ENCODE measurements at regions not wholly inside any gene's neighbourhood (a gene's known extent, or its start where the extent isn't known, plus 50 kb on each side); places are given as distances from the start of the nearest gene placed in this dataset.
"Not testable (repeated sequence)": the region's sequence is repeated elsewhere in the genome, so short reads cannot be mapped to it uniquely, and the experiment has no call there.

DNA sequence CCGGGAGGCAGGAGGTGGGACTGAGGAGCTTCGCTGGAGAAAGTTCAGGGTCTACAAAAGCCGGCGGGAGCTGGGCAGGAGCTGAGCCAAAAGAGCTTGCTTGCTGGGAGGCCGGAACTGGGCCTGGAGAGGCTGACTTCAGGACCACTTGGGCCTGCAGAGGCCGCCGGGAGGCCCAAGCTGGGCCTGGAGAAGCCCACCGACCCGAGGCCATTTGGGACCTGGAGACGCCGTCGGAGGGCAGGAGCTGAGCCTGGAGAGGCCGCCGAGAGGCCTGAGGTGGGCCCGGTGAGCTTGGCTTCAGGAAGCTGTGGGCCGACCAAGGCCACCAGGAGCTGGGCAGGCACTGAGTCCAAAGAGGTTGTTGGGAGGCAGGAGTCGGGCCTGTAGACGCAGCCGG, 318.3 kb downstream of the ZNF479 start:
- H3K36me3 Mint-ChIP-seq (ENCODE audit: unreplicated experiment); H3K4me1 Mint-ChIP-seq (ENCODE audit: unreplicated experiment); H3K27ac Mint-ChIP-seq (ENCODE audit: unreplicated experiment); H3K4me3 Mint-ChIP-seq (ENCODE audit: unreplicated experiment); H3K27me3 Mint-ChIP-seq (ENCODE audit: unreplicated experiment); DNase-seq (ENCODE audit: extremely low spot score, unreplicated experiment); H3K9me3 Mint-ChIP-seq (ENCODE audit: unreplicated experiment): not testable (repeated sequence)

DNA sequence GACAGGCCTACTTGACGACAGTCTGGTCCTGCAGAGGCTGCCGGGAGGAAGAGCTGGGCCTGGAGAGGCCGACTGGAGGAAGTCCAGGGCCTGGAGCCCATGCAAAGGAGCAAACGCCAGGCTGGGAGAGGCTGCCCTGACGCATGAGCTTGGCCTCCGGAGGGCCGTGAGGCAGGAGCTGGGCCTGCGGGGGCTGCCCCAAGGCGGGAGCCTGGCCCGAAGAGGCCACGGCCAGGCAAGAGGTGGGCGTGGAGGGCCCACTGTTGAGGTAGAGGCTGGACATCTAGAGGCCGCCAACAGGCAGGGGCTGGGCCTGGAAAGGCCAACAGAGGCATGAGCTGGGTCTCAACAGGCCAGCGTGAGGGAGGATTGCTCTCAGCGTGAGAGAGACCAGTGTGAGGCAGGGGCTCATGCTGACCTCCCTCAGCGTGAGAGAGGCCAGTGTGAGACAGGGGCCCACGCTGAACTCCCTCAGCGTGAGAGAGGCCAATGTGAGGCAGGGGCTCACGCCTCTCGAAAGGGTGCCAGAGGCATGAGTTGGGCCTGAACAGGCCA, 320.6 kb downstream of the ZNF479 start:
- H3K9me3 Mint-ChIP-seq (ENCODE audit: unreplicated experiment); H3K27me3 Mint-ChIP-seq (ENCODE audit: unreplicated experiment); H3K4me1 Mint-ChIP-seq (ENCODE audit: unreplicated experiment); DNase-seq (ENCODE audit: extremely low spot score, unreplicated experiment); H3K4me3 Mint-ChIP-seq (ENCODE audit: unreplicated experiment); H3K27ac Mint-ChIP-seq (ENCODE audit: unreplicated experiment); H3K36me3 Mint-ChIP-seq (ENCODE audit: unreplicated experiment): not testable (repeated sequence)

DNA sequence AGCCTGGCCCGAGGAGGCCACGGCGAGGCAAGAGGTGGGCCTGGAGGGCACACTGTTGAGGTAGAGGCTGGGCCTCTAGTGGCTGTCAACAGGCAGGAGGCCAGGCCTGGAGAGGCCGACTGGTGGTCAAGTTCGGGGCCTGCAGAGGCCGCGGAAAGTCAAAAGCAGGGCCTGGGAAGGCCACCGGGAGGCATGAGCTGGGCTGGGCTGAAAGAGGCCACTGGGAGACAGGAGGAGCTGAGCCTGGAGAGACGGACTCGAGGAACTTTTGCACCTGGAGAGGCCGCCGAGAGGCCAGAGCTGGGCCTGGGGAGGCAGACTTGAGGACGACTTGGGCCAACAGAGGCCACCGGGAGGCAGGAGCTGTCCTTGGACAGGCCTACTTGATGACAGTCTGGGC, 321.2 kb downstream of the ZNF479 start:
- DNase-seq (ENCODE audit: extremely low spot score, unreplicated experiment): no peak
- no peak overlapping the region for H3K27ac Mint-ChIP-seq (ENCODE audit: unreplicated experiment)
- TF ChIP-seq, protein P1, sequence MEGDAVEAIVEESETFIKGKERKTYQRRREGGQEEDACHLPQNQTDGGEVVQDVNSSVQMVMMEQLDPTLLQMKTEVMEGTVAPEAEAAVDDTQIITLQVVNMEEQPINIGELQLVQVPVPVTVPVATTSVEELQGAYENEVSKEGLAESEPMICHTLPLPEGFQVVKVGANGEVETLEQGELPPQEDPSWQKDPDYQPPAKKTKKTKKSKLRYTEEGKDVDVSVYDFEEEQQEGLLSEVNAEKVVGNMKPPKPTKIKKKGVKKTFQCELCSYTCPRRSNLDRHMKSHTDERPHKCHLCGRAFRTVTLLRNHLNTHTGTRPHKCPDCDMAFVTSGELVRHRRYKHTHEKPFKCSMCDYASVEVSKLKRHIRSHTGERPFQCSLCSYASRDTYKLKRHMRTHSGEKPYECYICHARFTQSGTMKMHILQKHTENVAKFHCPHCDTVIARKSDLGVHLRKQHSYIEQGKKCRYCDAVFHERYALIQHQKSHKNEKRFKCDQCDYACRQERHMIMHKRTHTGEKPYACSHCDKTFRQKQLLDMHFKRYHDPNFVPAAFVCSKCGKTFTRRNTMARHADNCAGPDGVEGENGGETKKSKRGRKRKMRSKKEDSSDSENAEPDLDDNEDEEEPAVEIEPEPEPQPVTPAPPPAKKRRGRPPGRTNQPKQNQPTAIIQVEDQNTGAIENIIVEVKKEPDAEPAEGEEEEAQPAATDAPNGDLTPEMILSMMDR (IDR thresholded peaks at IDR 0.05): no peak
- no peaks in the 10 kb centered on the region for H3K4me1 Mint-ChIP-seq (ENCODE audit: unreplicated experiment)
- H3K36me3 Mint-ChIP-seq (ENCODE audit: unreplicated experiment): no peaks in the 10 kb centered on the region
- H3K27me3 Mint-ChIP-seq (ENCODE audit: unreplicated experiment): no peaks in the 10 kb centered on the region
- H3K4me3 Mint-ChIP-seq (ENCODE audit: unreplicated experiment): no peak overlapping the region
- H3K9me3 Mint-ChIP-seq (ENCODE audit: unreplicated experiment): no peaks in the 10 kb centered on the region

DNA sequence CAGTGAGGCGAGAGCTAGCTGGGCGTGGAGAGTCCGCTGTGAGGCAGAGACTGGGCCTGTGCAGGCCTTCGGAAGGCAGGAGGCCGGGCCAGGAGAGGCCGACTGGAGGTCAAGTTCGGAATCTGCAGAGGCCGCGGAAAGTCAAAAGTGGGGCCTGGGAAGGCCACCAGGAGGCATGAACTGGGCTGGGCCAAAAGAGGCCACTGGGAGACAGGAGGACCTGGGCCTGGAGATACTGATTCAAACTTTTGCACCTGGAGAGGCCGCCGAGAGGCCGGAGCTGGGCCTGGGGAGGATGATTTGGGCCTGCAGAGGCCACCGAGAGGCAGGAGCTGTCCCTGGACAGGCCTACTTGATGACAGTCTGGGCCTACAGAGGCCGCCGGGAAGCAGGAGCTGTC, 321.8 kb downstream of the ZNF479 start:
- Mint-ChIP-seq H3K4me3 (ENCODE audit: unreplicated experiment) (no peak overlapping the region), H3K36me3 (ENCODE audit: unreplicated experiment) (no peaks in the 10 kb centered on the region), H3K9me3 (ENCODE audit: unreplicated experiment) (no peaks in the 10 kb centered on the region), H3K27me3 (ENCODE audit: unreplicated experiment) (no peaks in the 10 kb centered on the region), H3K27ac (ENCODE audit: unreplicated experiment) (no peak overlapping the region), H3K4me1 (ENCODE audit: unreplicated experiment) (no peaks in the 10 kb centered on the region)
- no peak for DNase-seq (ENCODE audit: extremely low spot score, unreplicated experiment)
- TF ChIP-seq, protein P1 (IDR thresholded peaks at IDR 0.05): no peak

DNA sequence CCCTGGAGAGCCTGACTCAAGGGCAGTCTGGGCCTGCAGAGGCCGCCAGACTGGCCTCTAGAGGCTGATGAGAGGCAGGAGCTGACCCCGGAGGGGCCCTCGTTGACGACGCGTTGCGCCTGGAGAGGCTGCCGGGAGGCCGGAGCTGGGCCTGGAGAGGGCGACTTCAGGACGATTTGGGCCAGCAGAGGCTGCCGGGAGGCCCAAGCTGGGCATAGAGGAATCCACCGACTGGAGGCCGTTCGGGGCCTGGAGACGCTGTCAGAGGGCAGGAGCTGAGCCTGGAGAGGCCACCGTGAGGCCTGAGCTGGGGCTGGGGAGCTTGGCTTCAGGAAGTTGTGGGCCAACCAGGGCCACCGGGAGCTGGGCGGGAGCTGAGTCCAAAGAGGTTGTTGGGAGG, 322.5 kb downstream of the ZNF479 start:
- DNase-seq (ENCODE audit: extremely low spot score, unreplicated experiment); H3K9me3 Mint-ChIP-seq (ENCODE audit: unreplicated experiment); H3K4me3 Mint-ChIP-seq (ENCODE audit: unreplicated experiment); H3K36me3 Mint-ChIP-seq (ENCODE audit: unreplicated experiment); H3K4me1 Mint-ChIP-seq (ENCODE audit: unreplicated experiment); H3K27ac Mint-ChIP-seq (ENCODE audit: unreplicated experiment); H3K27me3 Mint-ChIP-seq (ENCODE audit: unreplicated experiment): not testable (repeated sequence)

DNA sequence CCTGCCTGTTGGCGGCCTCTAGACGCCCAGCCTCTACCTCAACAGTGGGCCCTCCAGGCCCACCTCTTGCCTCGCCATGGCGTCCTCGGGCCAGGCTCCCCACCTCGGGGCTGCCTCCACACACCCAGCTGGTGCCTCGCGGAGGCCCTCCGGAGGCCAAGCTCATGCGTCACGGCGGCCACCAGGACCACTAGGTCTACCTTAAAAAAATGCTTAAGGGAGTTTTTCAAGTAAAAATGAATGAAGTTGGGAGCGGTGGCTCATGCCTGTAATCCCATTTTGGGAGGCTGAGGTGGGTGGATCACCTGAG, 327.5 kb downstream of the ZNF479 start:
- H3K27me3 Mint-ChIP-seq (ENCODE audit: unreplicated experiment); DNase-seq (ENCODE audit: extremely low spot score, unreplicated experiment); H3K4me3 Mint-ChIP-seq (ENCODE audit: unreplicated experiment); H3K27ac Mint-ChIP-seq (ENCODE audit: unreplicated experiment); H3K9me3 Mint-ChIP-seq (ENCODE audit: unreplicated experiment); H3K36me3 Mint-ChIP-seq (ENCODE audit: unreplicated experiment); H3K4me1 Mint-ChIP-seq (ENCODE audit: unreplicated experiment): not testable (repeated sequence)

DNA sequence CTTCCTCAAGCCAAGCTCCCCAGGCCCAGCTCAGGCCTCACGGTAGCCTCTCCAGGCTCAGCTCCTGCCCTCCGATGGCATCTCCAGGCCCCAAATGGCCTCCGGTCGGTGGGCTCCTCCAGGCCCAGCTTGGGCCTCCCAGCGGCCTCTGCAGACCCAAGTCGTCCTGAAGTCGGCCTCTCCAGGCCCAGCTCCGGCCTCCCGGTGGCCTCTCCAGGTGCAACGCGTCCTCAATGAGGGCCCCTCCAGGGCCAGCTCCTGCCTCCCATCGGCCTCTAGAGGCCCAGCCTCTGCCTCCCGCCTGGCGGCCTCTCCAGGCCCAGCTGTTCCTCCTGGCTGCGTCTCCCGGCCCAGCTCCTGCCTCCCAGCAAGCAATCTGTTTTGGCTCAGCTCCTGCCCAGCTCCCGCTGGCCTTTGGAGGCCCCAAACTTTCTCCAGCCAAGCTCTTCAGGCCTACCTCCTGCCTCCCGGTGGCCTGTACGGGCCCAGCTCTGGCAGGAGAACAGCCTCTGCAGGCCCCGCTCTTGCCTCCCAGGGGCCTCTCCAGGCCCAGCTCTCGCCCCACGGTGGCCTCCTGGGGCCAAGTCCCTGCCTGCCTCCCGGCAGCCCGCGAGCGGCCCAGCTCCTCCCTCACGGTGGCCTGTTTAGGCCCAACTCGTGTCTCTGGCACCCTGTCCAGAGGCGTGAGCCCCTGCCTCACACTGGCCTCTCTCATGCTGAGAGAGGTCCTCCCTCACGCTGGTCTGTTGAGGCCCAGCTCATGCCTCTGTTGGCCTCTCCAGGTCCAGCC, 328.1 kb downstream of the ZNF479 start:
- not testable (repeated sequence) for H3K36me3 Mint-ChIP-seq (ENCODE audit: unreplicated experiment); H3K27me3 Mint-ChIP-seq (ENCODE audit: unreplicated experiment); H3K9me3 Mint-ChIP-seq (ENCODE audit: unreplicated experiment); H3K27ac Mint-ChIP-seq (ENCODE audit: unreplicated experiment); H3K4me1 Mint-ChIP-seq (ENCODE audit: unreplicated experiment); DNase-seq (ENCODE audit: extremely low spot score, unreplicated experiment); H3K4me3 Mint-ChIP-seq (ENCODE audit: unreplicated experiment)

DNA sequence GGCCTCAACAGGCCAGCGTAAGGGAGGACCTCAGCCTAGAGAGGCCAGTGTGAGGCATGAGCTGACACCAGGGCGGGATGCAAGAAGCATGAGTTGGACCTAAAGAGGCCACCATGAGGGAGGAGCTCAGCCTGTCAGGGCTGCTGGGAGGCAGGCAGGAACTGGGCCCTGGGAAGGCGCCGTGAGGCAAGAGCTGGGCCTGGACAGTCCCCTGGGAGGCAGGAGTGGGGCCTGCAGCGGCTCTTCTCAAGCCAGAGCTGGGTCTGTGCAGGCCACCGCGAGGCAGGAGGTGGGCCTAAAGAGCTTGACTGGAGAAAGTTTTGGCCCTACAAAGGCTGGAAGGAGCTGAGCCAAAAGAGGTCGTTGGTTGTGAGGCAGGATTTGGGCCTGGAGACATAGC, 328.9 kb downstream of the ZNF479 start:
- not testable (repeated sequence) for H3K27me3 Mint-ChIP-seq (ENCODE audit: unreplicated experiment); H3K4me3 Mint-ChIP-seq (ENCODE audit: unreplicated experiment); H3K9me3 Mint-ChIP-seq (ENCODE audit: unreplicated experiment); DNase-seq (ENCODE audit: extremely low spot score, unreplicated experiment); H3K27ac Mint-ChIP-seq (ENCODE audit: unreplicated experiment); H3K36me3 Mint-ChIP-seq (ENCODE audit: unreplicated experiment); H3K4me1 Mint-ChIP-seq (ENCODE audit: unreplicated experiment)

DNA sequence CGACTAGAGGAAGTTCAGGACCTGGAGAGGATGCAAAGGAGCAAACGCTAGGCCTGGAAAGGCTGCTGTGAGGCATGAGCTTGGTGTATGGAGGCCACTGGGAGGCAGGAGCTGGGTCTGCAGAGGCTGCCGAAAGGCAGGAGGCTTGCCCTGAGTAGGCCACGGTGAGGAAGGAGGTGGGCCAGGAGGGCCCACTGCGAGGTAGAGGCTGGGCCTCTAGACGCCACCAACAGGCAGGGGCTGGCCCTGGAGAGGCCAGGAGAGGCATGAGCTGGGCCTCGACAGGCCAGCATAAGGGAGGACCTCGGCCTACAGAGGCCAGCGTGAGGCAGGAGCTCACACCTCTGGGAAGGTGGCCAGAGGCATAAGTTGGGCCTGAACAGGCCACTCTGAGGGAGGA, 330.0 kb downstream of the ZNF479 start:
- not testable (repeated sequence) for H3K9me3 Mint-ChIP-seq (ENCODE audit: unreplicated experiment); H3K4me1 Mint-ChIP-seq (ENCODE audit: unreplicated experiment); H3K4me3 Mint-ChIP-seq (ENCODE audit: unreplicated experiment); H3K27ac Mint-ChIP-seq (ENCODE audit: unreplicated experiment); H3K27me3 Mint-ChIP-seq (ENCODE audit: unreplicated experiment); DNase-seq (ENCODE audit: extremely low spot score, unreplicated experiment); H3K36me3 Mint-ChIP-seq (ENCODE audit: unreplicated experiment)

DNA sequence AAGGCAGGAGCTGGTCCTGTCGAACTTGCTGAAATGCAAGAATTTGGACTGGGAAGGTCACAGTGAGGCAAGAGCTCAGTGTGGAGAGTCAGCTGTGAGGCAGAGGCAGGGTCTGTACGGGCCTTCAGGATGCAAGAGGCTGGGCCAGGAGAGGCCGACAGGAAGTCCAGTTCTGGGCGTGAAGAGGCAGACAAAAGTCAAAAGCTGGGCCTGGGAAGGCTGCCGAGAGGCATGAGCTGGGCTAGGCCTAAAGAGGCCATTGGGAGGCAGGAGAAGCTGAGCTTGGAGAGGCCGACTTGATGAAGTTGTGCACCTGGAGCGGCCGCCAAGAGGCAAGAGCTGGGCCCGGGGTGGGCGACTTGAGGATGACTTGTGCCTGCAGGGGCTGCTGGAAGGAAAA, 330.5 kb downstream of the ZNF479 start:
- not testable (repeated sequence) for H3K4me1 Mint-ChIP-seq (ENCODE audit: unreplicated experiment); H3K4me3 Mint-ChIP-seq (ENCODE audit: unreplicated experiment); H3K36me3 Mint-ChIP-seq (ENCODE audit: unreplicated experiment); H3K9me3 Mint-ChIP-seq (ENCODE audit: unreplicated experiment); DNase-seq (ENCODE audit: extremely low spot score, unreplicated experiment); H3K27ac Mint-ChIP-seq (ENCODE audit: unreplicated experiment); H3K27me3 Mint-ChIP-seq (ENCODE audit: unreplicated experiment)

DNA sequence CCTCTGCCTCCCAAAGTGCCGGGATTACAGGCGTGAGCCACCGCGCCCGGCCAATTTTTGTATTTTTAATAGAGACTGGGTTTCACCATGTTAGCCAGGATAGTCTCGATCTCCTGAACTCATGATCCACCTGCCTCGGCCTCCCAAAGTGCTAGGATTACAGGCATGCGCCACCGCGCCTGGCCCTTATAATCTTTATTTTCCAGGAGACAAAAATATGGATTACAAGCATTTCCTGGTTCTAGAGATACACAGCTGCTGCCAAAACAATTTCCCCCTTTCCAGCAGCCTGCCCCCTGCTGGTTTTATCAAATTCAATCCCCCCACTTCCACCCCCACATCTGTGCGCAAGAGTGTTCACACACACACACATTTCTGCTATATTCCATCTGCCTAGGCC, 333.4 kb downstream of the ZNF479 start:
- not testable (repeated sequence) for H3K4me3 Mint-ChIP-seq (ENCODE audit: unreplicated experiment); H3K27ac Mint-ChIP-seq (ENCODE audit: unreplicated experiment); H3K27me3 Mint-ChIP-seq (ENCODE audit: unreplicated experiment); H3K36me3 Mint-ChIP-seq (ENCODE audit: unreplicated experiment); H3K4me1 Mint-ChIP-seq (ENCODE audit: unreplicated experiment); H3K9me3 Mint-ChIP-seq (ENCODE audit: unreplicated experiment)
- peak; percentile 53 for DNase-seq (ENCODE audit: extremely low spot score, unreplicated experiment)
